K562 (cell line): ENCODE measurements at regions not wholly inside any gene's neighbourhood (a gene's known extent, or its start where the extent isn't known, plus 50 kb on each side); places are given as distances from the start of the nearest gene placed in this dataset.

Experiments used
- ATAC-seq: fragments of 200-7000 bp; cut with Tn5 transposase; 3 replicates; pipeline ENCODE4 v1.9.1; 2020; ENCODE audit warnings: moderate library complexity
- BruUV-seq: library from RNA; stranded (reverse); fragments of 400-500 nt; replicated peaks from 2 replicates; lab custom pipeline; 2021; lab: Mats Ljungman, UMichigan
- CTCF ChIA-PET: fragments of 300-600 bp; formaldehyde crosslinking; extraction: SDS; loops from one replicate; lab custom pipeline; 2021; ENCODE audit warnings: low intra/inter-chr PET ratio; lab: Yijun Ruan, JAX
- POLR2A ChIA-PET: fragments of 300-600, 350-650 bp; sonication (Branson Sonifier 250); formaldehyde crosslinking; extraction: SDS; loops from one replicate; lab custom pipeline; 2021; ENCODE audit warnings: antibody characterized with exemption, inconsistent platforms; lab: Yijun Ruan, JAX
- DNase-seq, 4 experiments: peaks; one replicate each; pipeline versions ENCODE4 v3.0.0 to v3.0.0-alpha.2; 2011 to 2018; ENCODE audit warnings: low spot score in 3 of 4, mixed read lengths in 3 of 4; ENCODE audit errors: extremely low read depth in 1 of 4
- FAIRE-seq: peaks from 2 replicates; lab custom pipeline; 2011; peaks lifted over from hg19 to GRCh38; lab: Jason Lieb, UNC
- H2AFZ ChIP-seq: 2 replicates; pipeline ENCODE4 v1.6.0; 2011; ENCODE audit warnings: low read depth, low read length, control low read depth, inconsistent platforms
- H3K27ac ChIP-seq: fragments of 200-600 bp; 3 replicates; pipeline ENCODE4 v1.8.0; 2011; ENCODE audit warnings: low read depth, mild to moderate bottlenecking, control low read depth, inconsistent platforms, low read length, moderate library complexity, mixed read lengths; ENCODE audit errors: extremely low read depth
- H3K27me3 ChIP-seq, 2 experiments: fragments of 300-600 bp in 1 of 2; 2 replicates in 1 of 2; 3 replicates in 1 of 2; pipeline versions ENCODE4 v1.6.0 to v1.8.0; 2011; ENCODE audit warnings: inconsistent platforms in 2 of 2, low read length in 2 of 2, mild to moderate bottlenecking in 1 of 2, mixed read lengths in 1 of 2, moderate library complexity in 1 of 2; ENCODE audit not compliant: control insufficient read depth in 2 of 2, insufficient read depth in 2 of 2
- H3K36me3 ChIP-seq: fragments of 300-600 bp; 3 replicates; pipeline ENCODE4 v1.8.0; 2011; ENCODE audit warnings: mild to moderate bottlenecking, low read length, inconsistent platforms; ENCODE audit not compliant: control insufficient read depth, insufficient read depth
- H3K4me1 ChIP-seq, 2 experiments: fragments of 200-600 bp in 1 of 2; replicated peaks in 1 of 2; 2 replicates in 1 of 2; 3 replicates in 1 of 2; pipeline versions ENCODE4 v1.5.1 to v1.8.0; 2011; ENCODE audit warnings: inconsistent platforms in 2 of 2, low read length in 2 of 2, mild to moderate bottlenecking in 1 of 2, mixed read lengths in 1 of 2, moderate library complexity in 1 of 2; ENCODE audit not compliant: control insufficient read depth in 2 of 2, insufficient read depth in 2 of 2
- H3K4me2 ChIP-seq: 2 replicates; pipeline ENCODE4 v1.6.1; 2011; ENCODE audit warnings: low read length, control low read depth, inconsistent platforms, mixed read lengths; ENCODE audit not compliant: insufficient read depth
- H3K4me3 ChIP-seq: fragments of 200-600 bp; sonication (generic), shearing (Covaris generic); 2 replicates; pipeline ENCODE4 v1.5.1; 2016; ENCODE audit warnings: control low read depth, inconsistent platforms
- H3K79me2 ChIP-seq: fragments of 200-600 bp; 3 replicates; pipeline ENCODE4 v1.8.0; 2011; ENCODE audit warnings: low read length, inconsistent platforms; ENCODE audit not compliant: control insufficient read depth, insufficient read depth
- H3K9ac ChIP-seq, 2 experiments: 2 replicates each; pipeline versions ENCODE4 v1.6.0 to v1.6.1; 2011; ENCODE audit warnings: low read depth in 2 of 2, low read length in 2 of 2, control low read depth in 1 of 2, inconsistent platforms in 1 of 2, mild to moderate bottlenecking in 1 of 2, mixed read lengths in 1 of 2; ENCODE audit not compliant: insufficient read depth in 1 of 2
- H3K9me1 ChIP-seq: one replicate; pipeline ENCODE4 v1.6.0; 2011; ENCODE audit warnings: inconsistent platforms, mild to moderate bottlenecking, low read length, moderate library complexity; ENCODE audit not compliant: control insufficient read depth, insufficient read depth
- H3K9me3 ChIP-seq: replicated peaks from 2 replicates; pipeline ENCODE4 v1.5.1; 2011; ENCODE audit warnings: low read depth, low read length, inconsistent platforms; ENCODE audit not compliant: control insufficient read depth, insufficient read depth
- H4K20me1 ChIP-seq: replicated peaks from 2 replicates; pipeline ENCODE4 v1.6.1; 2011; ENCODE audit warnings: low read length, inconsistent platforms, mixed read lengths; ENCODE audit not compliant: control insufficient read depth, insufficient read depth
- C11orf30 ChIP-seq: fragments of 450-650 bp; IDR thresholded peaks from 2 replicates; pipeline ENCODE4 v1.6.1; 2016; ENCODE audit warnings: low read depth, mild to moderate bottlenecking
- CBFA2T3 ChIP-seq: fragments of 450-650 bp; IDR thresholded peaks from 2 replicates; pipeline ENCODE4 v1.6.1; 2017
- HCFC1 ChIP-seq: IDR thresholded peaks from 2 replicates; pipeline ENCODE4 v1.6.1; 2012; ENCODE audit warnings: low read depth, low read length, improper control_type of control experiment
- NCOA6 ChIP-seq: fragments of 450-650 bp; IDR thresholded peaks from 2 replicates; pipeline ENCODE4 v1.6.1; 2017; ENCODE audit warnings: mild to moderate bottlenecking
- POLR3A ChIP-seq: IDR thresholded peaks from 2 replicates; pipeline ENCODE4 v1.6.1; 2011; ENCODE audit warnings: borderline replicate concordance, mild to moderate bottlenecking, moderate library complexity; ENCODE audit not compliant: insufficient read length, insufficient read depth; ENCODE audit errors: extremely low read depth
- PYGO2 ChIP-seq: fragments of 450-650 bp; IDR thresholded peaks from 2 replicates; pipeline ENCODE4 v1.6.1; 2016; ENCODE audit warnings: mild to moderate bottlenecking, missing genetic modification characterization, moderate library complexity, missing compliant biosample characterization
- ZNF316 ChIP-seq: fragments of 450-650 bp; IDR thresholded peaks from 2 replicates; pipeline ENCODE4 v1.6.1; 2016
- ZNF354B ChIP-seq: fragments of 250-450 bp; sonication (Bioruptor Pico); IDR thresholded peaks from 2 replicates; pipeline ENCODE4 v1.4.0; 2020
- ZNF41 ChIP-seq: fragments of 250-450 bp; sonication (Bioruptor Pico); conservative IDR thresholded peaks from 2 replicates; pipeline ENCODE4 v1.4.0; 2020; ENCODE audit warnings: mild to moderate bottlenecking
- WGBS: fragments of 100-300 bp; shearing (Covaris generic); methylation state at CpG from one replicate; pipeline ENCODE4 v1.1.6; 2016; ENCODE audit warnings: low coverage, mixed read lengths; ENCODE audit not compliant: insufficient coverage; ENCODE audit errors: missing lambda C conversion rate; 5-methylcytosine and 5-hydroxymethylcytosine counted together
- in situ Hi-C: fragments of 300-500 bp; cut with MboI; formaldehyde crosslinking; loops from 4 replicates; pipeline ENCODE4 v1.15.0; 2018; ENCODE audit warnings: inconsistent platforms, mixed read lengths
- intact Hi-C: fragments of 100-400 bp; cut with micrococcal nuclease; formaldehyde crosslinking; loops from 2 replicates; pipeline ENCODE4 v1.14.2; 2022
- TF ChIP-seq, protein P1 (sequence below): fragments of 250-450 bp; sonication (Bioruptor Pico); IDR thresholded peaks from 2 replicates; pipeline ENCODE4 v1.5.0; 2021
- TF ChIP-seq, protein P2 (sequence below): fragments of 150-350 bp; IDR thresholded peaks from 2 replicates; pipeline ENCODE4 v1.6.1; 2014; ENCODE audit warnings: low read depth, mild to moderate bottlenecking, low read length, borderline replicate concordance

DNA sequence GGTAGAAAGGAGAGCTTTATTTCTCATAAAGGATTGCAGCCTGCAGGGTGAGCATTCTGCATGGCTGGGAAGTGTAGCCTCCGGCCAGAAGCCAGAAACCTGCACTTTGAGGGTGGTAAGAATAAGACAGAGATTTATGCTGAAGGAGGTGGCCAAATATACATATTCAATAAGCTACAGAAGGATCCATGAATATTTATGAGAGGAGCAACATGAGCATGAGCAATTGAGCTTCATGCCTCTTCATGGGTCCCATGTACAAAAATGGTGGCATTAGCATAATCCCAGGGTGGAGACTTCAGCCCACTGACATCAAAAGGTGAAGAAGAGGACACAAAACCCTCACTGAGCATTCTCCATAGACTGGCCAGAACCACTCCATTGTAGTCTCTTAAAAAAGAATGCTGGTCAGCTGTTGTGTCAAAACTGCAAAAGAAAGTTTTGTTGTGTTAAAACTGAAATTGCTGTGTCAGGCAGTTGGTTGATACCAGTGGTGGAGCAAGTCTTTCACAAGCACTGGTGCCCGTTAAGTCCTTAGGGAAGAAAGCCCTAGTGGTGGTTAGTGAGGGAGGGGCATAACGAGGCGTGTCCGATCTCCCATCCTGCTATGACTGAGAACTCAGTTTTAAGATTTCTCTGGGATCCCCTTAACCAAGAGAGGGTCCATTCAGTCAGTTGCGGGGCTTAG, 160.8 kb upstream of the MAP1B start:
- 0% methylated on average over 6 of the region's 6 CpGs for WGBS
- no peaks in the 10 kb centered on the region; the same call in 1 of the 2 replicates for H3K9me3 ChIP-seq
- TF ChIP-seq C11orf30, result peak; percentile 12; the same call in 1 of the 2 replicates
- peak; percentile 20; the same call in 1 of the 2 replicates for TF ChIP-seq ZNF316
- TF ChIP-seq ZNF41 (CRISPR knock-in tag), result no peak
- no peak for ATAC-seq
- no peak for DNase-seq
- no peaks in the 10 kb centered on the region for H3K36me3 ChIP-seq
- H3K9ac ChIP-seq, result no peak overlapping the region
- no peaks in the 10 kb centered on the region for H3K79me2 ChIP-seq
- intact Hi-C loops, result no loop called here
- POLR2A ChIA-PET, result interaction anchor here (0.9 kb wide), 1 partner anchor 14 kb away, joined by 4 read pairs; no protein-coding TSS in a partner anchor
- BruUV-seq, result no TSS peak
- H3K27ac ChIP-seq, result no peak overlapping the region
- H3K4me2 ChIP-seq, result no peak overlapping the region
- CTCF ChIA-PET, result no interaction called here
- no peak overlapping the region for H3K4me3 ChIP-seq
- no peak for FAIRE-seq
- no peaks in the 10 kb centered on the region for H3K4me1 ChIP-seq
- no peaks in the 10 kb centered on the region for H4K20me1 ChIP-seq
- in situ Hi-C loops, result no loop called here
- peaks cover 6 to 17% of the 10 kb centered on the region in 2 experiments; a peak in 3 of 5 replicates for H3K27me3 ChIP-seq
- no peaks in the 10 kb centered on the region for H3K9me1 ChIP-seq
- no peak overlapping the region for H2AFZ ChIP-seq

DNA sequence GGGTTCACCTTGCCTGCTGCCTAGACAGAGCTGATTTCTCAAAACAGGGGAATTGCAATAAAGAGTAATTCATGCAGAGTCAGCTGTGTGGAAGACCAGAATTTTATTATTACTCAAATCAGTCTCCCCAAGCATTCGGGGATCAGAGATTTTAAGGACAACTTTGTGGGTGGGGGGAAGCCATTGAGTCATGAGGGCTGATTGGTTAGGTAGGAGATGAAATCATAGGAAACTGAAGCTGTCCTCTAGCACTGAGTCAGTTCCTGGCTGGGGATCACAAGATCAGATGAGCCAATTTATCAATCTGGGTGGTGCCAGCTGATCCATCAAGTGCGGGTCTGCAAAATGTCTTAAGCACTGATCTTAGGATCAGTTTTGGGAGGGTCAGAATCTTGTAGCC, 159.1 kb upstream of the MAP1B start:
- whole genome bisulfite sequencing, result 0% methylated on average over 2 of the region's 2 CpGs
- Histone ChIP-seq H3K4me3 (no peak overlapping the region), H3K27ac (no peak overlapping the region), H4K20me1 (no peaks in the 10 kb centered on the region), H3K9me3 (no peaks in the 10 kb centered on the region; the same call in 1 of the 2 replicates), H3K4me1 (no peaks in the 10 kb centered on the region), H3K36me3 (no peaks in the 10 kb centered on the region), H3K27me3 (peaks cover 5 to 10% of the 10 kb centered on the region in 2 experiments; a peak in 2 of 5 replicates), H3K9me1 (no peaks in the 10 kb centered on the region), H3K79me2 (no peaks in the 10 kb centered on the region), H3K4me2 (no peak overlapping the region), H3K9ac (no peak overlapping the region), H2AFZ (no peak overlapping the region)
- ATAC-seq (no peak), FAIRE-seq (no peak), DNase-seq (no peak)
- intact Hi-C loops, result no loop called here
- POLR2A ChIA-PET, result interaction anchor here (0.6 to 1.2 kb wide), 2 partner anchors 10 to 15 kb away, joined by 3 read pairs; no protein-coding TSS in a partner anchor
- BruUV-seq, result no TSS peak
- in situ Hi-C loops, result no loop called here
- CTCF ChIA-PET, result no interaction called here
- TF ChIP-seq PYGO2, result no peak
- TF ChIP-seq POLR3A, result no peak
- TF ChIP-seq HCFC1, result no peak
- TF ChIP-seq CBFA2T3, result no peak
- TF ChIP-seq, protein P1, sequence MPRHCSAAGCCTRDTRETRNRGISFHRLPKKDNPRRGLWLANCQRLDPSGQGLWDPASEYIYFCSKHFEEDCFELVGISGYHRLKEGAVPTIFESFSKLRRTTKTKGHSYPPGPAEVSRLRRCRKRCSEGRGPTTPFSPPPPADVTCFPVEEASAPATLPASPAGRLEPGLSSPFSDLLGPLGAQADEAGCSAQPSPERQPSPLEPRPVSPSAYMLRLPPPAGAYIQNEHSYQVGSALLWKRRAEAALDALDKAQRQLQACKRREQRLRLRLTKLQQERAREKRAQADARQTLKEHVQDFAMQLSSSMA (CRISPR knock-in tag), result no peak
- no peak for TF ChIP-seq NCOA6
- no peak for TF ChIP-seq ZNF354B (CRISPR knock-in tag)
- TF ChIP-seq, protein P2, sequence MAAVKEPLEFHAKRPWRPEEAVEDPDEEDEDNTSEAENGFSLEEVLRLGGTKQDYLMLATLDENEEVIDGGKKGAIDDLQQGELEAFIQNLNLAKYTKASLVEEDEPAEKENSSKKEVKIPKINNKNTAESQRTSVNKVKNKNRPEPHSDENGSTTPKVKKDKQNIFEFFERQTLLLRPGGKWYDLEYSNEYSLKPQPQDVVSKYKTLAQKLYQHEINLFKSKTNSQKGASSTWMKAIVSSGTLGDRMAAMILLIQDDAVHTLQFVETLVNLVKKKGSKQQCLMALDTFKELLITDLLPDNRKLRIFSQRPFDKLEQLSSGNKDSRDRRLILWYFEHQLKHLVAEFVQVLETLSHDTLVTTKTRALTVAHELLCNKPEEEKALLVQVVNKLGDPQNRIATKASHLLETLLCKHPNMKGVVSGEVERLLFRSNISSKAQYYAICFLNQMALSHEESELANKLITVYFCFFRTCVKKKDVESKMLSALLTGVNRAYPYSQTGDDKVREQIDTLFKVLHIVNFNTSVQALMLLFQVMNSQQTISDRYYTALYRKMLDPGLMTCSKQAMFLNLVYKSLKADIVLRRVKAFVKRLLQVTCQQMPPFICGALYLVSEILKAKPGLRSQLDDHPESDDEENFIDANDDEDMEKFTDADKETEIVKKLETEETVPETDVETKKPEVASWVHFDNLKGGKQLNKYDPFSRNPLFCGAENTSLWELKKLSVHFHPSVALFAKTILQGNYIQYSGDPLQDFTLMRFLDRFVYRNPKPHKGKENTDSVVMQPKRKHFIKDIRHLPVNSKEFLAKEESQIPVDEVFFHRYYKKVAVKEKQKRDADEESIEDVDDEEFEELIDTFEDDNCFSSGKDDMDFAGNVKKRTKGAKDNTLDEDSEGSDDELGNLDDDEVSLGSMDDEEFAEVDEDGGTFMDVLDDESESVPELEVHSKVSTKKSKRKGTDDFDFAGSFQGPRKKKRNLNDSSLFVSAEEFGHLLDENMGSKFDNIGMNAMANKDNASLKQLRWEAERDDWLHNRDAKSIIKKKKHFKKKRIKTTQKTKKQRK, result no peak
